HG02678 (cell line): ENCODE measurements at regions not wholly inside any gene's neighbourhood (a gene's known extent, or its start where the extent isn't known, plus 50 kb on each side); places are given as distances from the start of the nearest gene placed in this dataset.

Experiments
- ATAC-seq: cut with Tn5 transposase; IDR thresholded peaks from one replicate; pipeline ENCODE4 v1.9.1; 2021; ENCODE audit warnings: mild to moderate bottlenecking, moderate library complexity; ENCODE audit not compliant: unreplicated experiment

GRCh38 chr5:153432583-153432982, 57.9 kb upstream of the GRIA1 start:
- ATAC-seq, result no peak

- no peak for ATAC-seq
Measured at GRCh38 chr5:153437251-153437650, 53.2 kb upstream of the GRIA1 start.

- no peak for ATAC-seq
Measured at GRCh38 chr5:153439130-153439529, 51.3 kb upstream of the GRIA1 start.
